ENCODE measurements at regions not wholly inside any gene's neighbourhood (a gene's known extent, or its start where the extent isn't known, plus 50 kb on each side); places are given as distances from the start of the nearest gene placed in this dataset.
A peak's percentile ranks its signal among the peaks of the same experiment; 100 is the strongest.

DNA sequence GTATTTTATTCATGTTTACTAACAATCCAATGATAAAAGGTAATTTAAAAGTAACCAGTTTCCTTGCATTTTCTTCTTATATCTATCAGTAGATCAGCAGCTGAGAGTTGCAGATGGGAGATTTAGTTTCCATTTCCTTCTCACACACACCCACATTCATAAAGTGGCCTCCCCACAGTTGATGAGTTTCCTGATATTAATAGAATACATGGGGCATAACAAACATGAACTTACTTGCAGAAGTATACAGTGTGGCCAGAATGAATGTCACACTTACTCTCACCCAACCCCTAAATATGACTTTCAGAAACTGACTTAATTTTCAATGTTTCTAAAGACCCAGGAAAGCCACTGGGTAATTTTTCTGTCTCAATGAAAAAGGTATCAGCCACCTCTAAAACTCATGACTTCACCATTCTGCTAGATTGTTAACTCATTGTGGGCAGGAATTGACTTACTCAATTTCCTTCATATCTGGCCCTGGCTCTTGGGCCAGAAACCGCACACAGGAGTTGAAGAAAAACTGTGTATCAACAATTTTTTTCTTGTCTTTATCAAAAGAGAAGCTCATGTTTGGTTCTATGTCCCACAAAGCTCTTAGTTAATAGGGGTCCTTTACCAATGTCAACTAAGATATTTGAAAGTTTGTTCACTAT is 63.5 kb upstream of the OSMR start:
- intact Hi-C loops (cut with DNase I) = no loop called here
- H3K36me3 ChIP-seq = no peaks in the 10 kb centered on the region
- ATAC-seq = no peak
- no peak overlapping the region for H3K4me3 ChIP-seq
- no peaks in the 10 kb centered on the region for H3K9me3 ChIP-seq
- H3K27me3 ChIP-seq = no peaks in the 10 kb centered on the region
- WGBS (ENCODE audit: insufficient coverage, low coverage, low lambda C conversion rate, missing lambda C conversion rate) = 71% methylated on average over 1 of the region's 1 CpG
- no peak for DNase-seq
- H3K4me1 ChIP-seq = no peaks in the 10 kb centered on the region
- TF ChIP-seq, protein P1, sequence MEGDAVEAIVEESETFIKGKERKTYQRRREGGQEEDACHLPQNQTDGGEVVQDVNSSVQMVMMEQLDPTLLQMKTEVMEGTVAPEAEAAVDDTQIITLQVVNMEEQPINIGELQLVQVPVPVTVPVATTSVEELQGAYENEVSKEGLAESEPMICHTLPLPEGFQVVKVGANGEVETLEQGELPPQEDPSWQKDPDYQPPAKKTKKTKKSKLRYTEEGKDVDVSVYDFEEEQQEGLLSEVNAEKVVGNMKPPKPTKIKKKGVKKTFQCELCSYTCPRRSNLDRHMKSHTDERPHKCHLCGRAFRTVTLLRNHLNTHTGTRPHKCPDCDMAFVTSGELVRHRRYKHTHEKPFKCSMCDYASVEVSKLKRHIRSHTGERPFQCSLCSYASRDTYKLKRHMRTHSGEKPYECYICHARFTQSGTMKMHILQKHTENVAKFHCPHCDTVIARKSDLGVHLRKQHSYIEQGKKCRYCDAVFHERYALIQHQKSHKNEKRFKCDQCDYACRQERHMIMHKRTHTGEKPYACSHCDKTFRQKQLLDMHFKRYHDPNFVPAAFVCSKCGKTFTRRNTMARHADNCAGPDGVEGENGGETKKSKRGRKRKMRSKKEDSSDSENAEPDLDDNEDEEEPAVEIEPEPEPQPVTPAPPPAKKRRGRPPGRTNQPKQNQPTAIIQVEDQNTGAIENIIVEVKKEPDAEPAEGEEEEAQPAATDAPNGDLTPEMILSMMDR (IDR thresholded peaks at IDR 0.05) = no peak
- no peak for TF ChIP-seq POLR2A (IDR thresholded peaks at IDR 0.05)
- no peak overlapping the region for H3K27ac ChIP-seq

GRCh38 chr5:38783011-38783561 is 62.7 kb upstream of the OSMR start:
- WGBS (ENCODE audit: insufficient coverage, low coverage, low lambda C conversion rate, missing lambda C conversion rate) = 39% methylated on average over 2 of the region's 2 CpGs
- Histone ChIP-seq H3K36me3 (no peaks in the 10 kb centered on the region), H3K4me1 (no peaks in the 10 kb centered on the region), H3K4me3 (no peak overlapping the region), H3K27ac (no peak overlapping the region), H3K27me3 (no peaks in the 10 kb centered on the region), H3K9me3 (no peaks in the 10 kb centered on the region)
- intact Hi-C loops (cut with DNase I) = no loop called here
- DNase-seq = no peak
- TF ChIP-seq, protein P1 (IDR thresholded peaks at IDR 0.05) = no peak
- TF ChIP-seq POLR2A (IDR thresholded peaks at IDR 0.05) = no peak
- peak in 1 of 4 donors; percentile 60 for ATAC-seq

DNA sequence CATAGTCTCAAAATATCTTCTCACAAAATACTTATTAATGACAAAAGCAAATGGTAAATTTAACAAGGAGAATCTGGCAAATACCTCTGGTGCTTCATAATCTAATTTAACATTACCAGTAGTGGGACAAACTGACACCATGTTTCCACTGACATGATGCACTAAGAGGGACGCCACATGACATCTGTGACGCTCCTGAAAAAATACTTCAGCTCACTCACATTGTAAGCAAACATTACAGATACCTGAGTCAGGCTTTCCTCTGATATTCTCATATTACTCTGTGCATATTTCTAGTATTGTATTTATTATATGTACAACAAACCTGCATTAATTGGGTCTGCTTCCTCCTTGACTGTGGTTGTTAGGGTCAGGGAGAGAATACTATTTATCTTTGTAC is 56.7 kb upstream of the OSMR start:
- H3K36me3 ChIP-seq = no peaks in the 10 kb centered on the region
- no peak for DNase-seq
- TF ChIP-seq POLR2A (IDR thresholded peaks at IDR 0.05) = no peak
- TF ChIP-seq, protein P1 (IDR thresholded peaks at IDR 0.05) = no peak
- no peaks in the 10 kb centered on the region for H3K4me1 ChIP-seq
- H3K4me3 ChIP-seq = no peak overlapping the region
- WGBS (ENCODE audit: insufficient coverage, low coverage, low lambda C conversion rate, missing lambda C conversion rate) = 71% methylated on average over 2 of the region's 2 CpGs
- no peaks in the 10 kb centered on the region for H3K27me3 ChIP-seq
- no peaks in the 10 kb centered on the region for H3K9me3 ChIP-seq
- intact Hi-C loops (cut with DNase I) = no loop called here
- ATAC-seq = no peak
- no peak overlapping the region for H3K27ac ChIP-seq

DNA sequence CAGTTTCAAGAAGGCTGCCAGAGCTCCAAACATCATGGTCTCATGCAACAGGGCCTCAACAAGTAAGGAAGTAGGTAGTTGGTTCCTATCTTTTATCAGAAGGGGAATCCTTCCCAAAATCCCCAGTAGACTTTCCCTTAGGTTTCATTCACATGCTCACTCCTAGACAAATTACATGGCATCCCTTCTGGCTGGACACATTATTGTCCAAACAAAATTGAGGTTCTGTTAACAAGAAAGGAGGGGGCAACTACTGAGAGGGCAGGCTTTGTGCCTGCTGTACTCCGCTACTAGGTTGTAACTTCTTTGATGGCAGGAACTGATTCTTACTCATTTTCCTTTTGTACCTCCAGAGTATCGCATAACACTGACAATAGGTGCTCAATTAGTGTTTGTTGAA is 56.0 kb upstream of the OSMR start:
- intact Hi-C loops (cut with DNase I) = no loop called here
- Histone ChIP-seq H3K4me3 (no peak overlapping the region), H3K9me3 (no peaks in the 10 kb centered on the region), H3K4me1 (no peaks in the 10 kb centered on the region), H3K36me3 (no peaks in the 10 kb centered on the region), H3K27me3 (no peaks in the 10 kb centered on the region), H3K27ac (no peak overlapping the region)
- ATAC-seq (no peak), DNase-seq (no peak)
- TF ChIP-seq POLR2A (IDR thresholded peaks at IDR 0.05) = no peak
- TF ChIP-seq, protein P1 (IDR thresholded peaks at IDR 0.05) = no peak
- 88% methylated on average over 2 of the region's 2 CpGs for WGBS (ENCODE audit: insufficient coverage, low coverage, low lambda C conversion rate, missing lambda C conversion rate)

Data from right lobe of liver (tissue), 6 donors.